Panc1 (cell line): ENCODE measurements at regions not wholly inside any gene's neighbourhood (a gene's known extent, or its start where the extent isn't known, plus 50 kb on each side); places are given as distances from the start of the nearest gene placed in this dataset.

Source experiments
- ATAC-seq: fragments of 200-7000 bp; cut with Tn5 transposase; 2 replicates; pipeline ENCODE4 v1.9.1; 2020; ENCODE audit warnings: mild to moderate bottlenecking, moderate library complexity
- BruUV-seq: library from RNA; stranded (reverse); fragments of 400-500 nt; replicated peaks from 2 replicates; lab custom pipeline; 2021; lab: Mats Ljungman, UMichigan
- CTCF ChIA-PET: fragments of 300-600 bp; sonication (Branson Sonifier 250); formaldehyde crosslinking; loops from one replicate; lab custom pipeline; 2022; ENCODE audit warnings: antibody characterized with exemption; lab: Charles Lee
- POLR2A ChIA-PET: fragments of 300-600 bp; sonication (Branson Sonifier 250); formaldehyde crosslinking; loops from one replicate; lab custom pipeline; 2022; ENCODE audit warnings: antibody characterized with exemption; lab: Charles Lee
- DNase-seq: peaks from one replicate; pipeline ENCODE4 v3.0.0-alpha.2; 2010; ENCODE audit warnings: low read depth, low spot score
- H3K27ac ChIP-seq: 2 replicates; pipeline ENCODE4 v1.5.1; 2011; ENCODE audit warnings: mild to moderate bottlenecking, low read length, inconsistent platforms
- H3K27me3 ChIP-seq: fragments of 200-500 bp; sonication (Bioruptor generic); 2 replicates; pipeline ENCODE4 v1.6.0; 2014; ENCODE audit warnings: low read length, inconsistent platforms; ENCODE audit not compliant: control insufficient read depth, insufficient read depth
- H3K36me3 ChIP-seq: fragments of 200-500 bp; sonication (Bioruptor generic); 2 replicates; pipeline ENCODE4 v1.5.1; 2014; ENCODE audit warnings: inconsistent platforms, mild to moderate bottlenecking, low read length, moderate library complexity; ENCODE audit not compliant: control insufficient read depth, insufficient read depth
- H3K4me1 ChIP-seq: 2 replicates; pipeline ENCODE4 v1.5.1; 2011; ENCODE audit warnings: inconsistent platforms, mild to moderate bottlenecking, low read length, moderate library complexity; ENCODE audit not compliant: control insufficient read depth, insufficient read depth
- H3K4me3 ChIP-seq, 2 experiments: 2 replicates each; pipeline ENCODE4 v1.5.1; 2011 to 2012; ENCODE audit warnings: low read depth in 2 of 2, low read length in 2 of 2, mild to moderate bottlenecking in 2 of 2, inconsistent platforms in 1 of 2, moderate library complexity in 1 of 2
- H3K9me3 ChIP-seq: fragments of 200-500 bp; sonication (Bioruptor generic); 2 replicates; pipeline ENCODE4 v1.5.1; 2014; ENCODE audit warnings: low read depth, mild to moderate bottlenecking, inconsistent platforms, low read length, moderate library complexity; ENCODE audit not compliant: control insufficient read depth, insufficient read depth
- POLR2AphosphoS5 ChIP-seq: IDR thresholded peaks from 2 replicates; pipeline ENCODE4 v1.6.1; 2012; ENCODE audit warnings: mild to moderate bottlenecking, low read depth, low read length, moderate library complexity
- REST ChIP-seq, 2 experiments: IDR thresholded peaks; 2 replicates each; pipeline ENCODE4 v1.6.1; 2011 to 2012; ENCODE audit warnings: low read depth in 2 of 2, control low read depth in 1 of 2, low read length in 1 of 2, mild to moderate bottlenecking in 1 of 2, moderate library complexity in 1 of 2; ENCODE audit not compliant: insufficient read depth in 1 of 2
- SIN3A ChIP-seq: IDR thresholded peaks from 2 replicates; pipeline ENCODE4 v1.6.1; 2012; ENCODE audit warnings: low read depth, mild to moderate bottlenecking, low read length, moderate library complexity, borderline replicate concordance; ENCODE audit not compliant: insufficient read depth
- TCF7L2 ChIP-seq: IDR thresholded peaks from 2 replicates; pipeline ENCODE4 v1.6.1; 2011; ENCODE audit warnings: mild to moderate bottlenecking, low read depth, low read length, inconsistent platforms
- in situ Hi-C: cut with HindIII; loops from 2 replicates; pipeline ENCODE4 v1.10.0; 2016; ENCODE audit warnings: low sequenced_read_pairs, low pct_unique_long_range_greater_than_20kb
- intact Hi-C: fragments of 100-400 bp; cut with micrococcal nuclease; formaldehyde crosslinking; loops from one replicate; pipeline ENCODE4 v1.10.0; 2022; ENCODE audit not compliant: unreplicated experiment
- TF ChIP-seq, protein P1 (sequence below): fragments of 450-650 bp; IDR thresholded peaks from 2 replicates; pipeline ENCODE4 v1.5.1; 2017; ENCODE audit warnings: mild to moderate bottlenecking

DNA sequence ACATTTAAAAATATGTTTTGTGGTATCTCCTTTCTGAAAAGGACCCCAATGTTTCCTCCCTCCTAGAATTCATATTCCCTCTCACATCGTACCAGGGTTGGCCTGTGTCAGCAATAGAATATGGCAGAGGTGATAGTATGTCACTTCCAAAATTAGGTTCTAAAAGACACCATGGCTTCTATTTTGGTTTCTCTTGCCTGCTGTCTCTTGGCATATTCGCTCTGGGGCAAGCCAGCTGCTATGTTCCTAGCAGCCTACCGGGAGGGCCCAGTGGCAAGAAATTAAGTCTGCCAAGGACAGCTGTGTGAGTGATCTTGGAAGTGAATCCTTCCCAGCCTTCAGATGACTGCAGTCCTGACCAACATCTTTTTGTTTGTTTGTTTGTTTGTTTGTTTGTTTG, 92.9 kb upstream of the PPM1J start (continued):
- TF ChIP-seq SIN3A = no peak

GRCh38 chr1:112807117-112807516, 92.0 kb upstream of the PPM1J start:
- no TSS peak for BruUV-seq
- no peak overlapping the region for H3K4me3 ChIP-seq
- in situ Hi-C loops = no loop called here
- H3K27ac ChIP-seq = no peak overlapping the region
- intact Hi-C loops = loop anchor here (10.0 kb wide), 1 partner anchor 238 kb away; no protein-coding TSS in a partner anchor
- H3K9me3 ChIP-seq = no peaks in the 10 kb centered on the region
- no peaks in the 10 kb centered on the region for H3K4me1 ChIP-seq
- ChIA-PET CTCF (interaction anchor here (0.7 kb wide), 2 partner anchors 22 to 77 kb away, joined by 7 read pairs; no protein-coding TSS in a partner anchor), POLR2A (no interaction called here)
- no peak for ATAC-seq
- DNase-seq = no peak
- no peak for TF ChIP-seq TCF7L2
- TF ChIP-seq POLR2AphosphoS5 = no peak
- TF ChIP-seq SIN3A = no peak
- no peak for TF ChIP-seq REST (IDR thresholded peaks at IDR 0.05; ENCODE audit: insufficient read depth in 1 of 2, low read depth in 2 of 2, low read length in 1 of 2)
- TF ChIP-seq, protein P1, sequence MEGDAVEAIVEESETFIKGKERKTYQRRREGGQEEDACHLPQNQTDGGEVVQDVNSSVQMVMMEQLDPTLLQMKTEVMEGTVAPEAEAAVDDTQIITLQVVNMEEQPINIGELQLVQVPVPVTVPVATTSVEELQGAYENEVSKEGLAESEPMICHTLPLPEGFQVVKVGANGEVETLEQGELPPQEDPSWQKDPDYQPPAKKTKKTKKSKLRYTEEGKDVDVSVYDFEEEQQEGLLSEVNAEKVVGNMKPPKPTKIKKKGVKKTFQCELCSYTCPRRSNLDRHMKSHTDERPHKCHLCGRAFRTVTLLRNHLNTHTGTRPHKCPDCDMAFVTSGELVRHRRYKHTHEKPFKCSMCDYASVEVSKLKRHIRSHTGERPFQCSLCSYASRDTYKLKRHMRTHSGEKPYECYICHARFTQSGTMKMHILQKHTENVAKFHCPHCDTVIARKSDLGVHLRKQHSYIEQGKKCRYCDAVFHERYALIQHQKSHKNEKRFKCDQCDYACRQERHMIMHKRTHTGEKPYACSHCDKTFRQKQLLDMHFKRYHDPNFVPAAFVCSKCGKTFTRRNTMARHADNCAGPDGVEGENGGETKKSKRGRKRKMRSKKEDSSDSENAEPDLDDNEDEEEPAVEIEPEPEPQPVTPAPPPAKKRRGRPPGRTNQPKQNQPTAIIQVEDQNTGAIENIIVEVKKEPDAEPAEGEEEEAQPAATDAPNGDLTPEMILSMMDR = no peak
- H3K36me3 ChIP-seq = no peaks in the 10 kb centered on the region
- no peaks in the 10 kb centered on the region for H3K27me3 ChIP-seq

DNA sequence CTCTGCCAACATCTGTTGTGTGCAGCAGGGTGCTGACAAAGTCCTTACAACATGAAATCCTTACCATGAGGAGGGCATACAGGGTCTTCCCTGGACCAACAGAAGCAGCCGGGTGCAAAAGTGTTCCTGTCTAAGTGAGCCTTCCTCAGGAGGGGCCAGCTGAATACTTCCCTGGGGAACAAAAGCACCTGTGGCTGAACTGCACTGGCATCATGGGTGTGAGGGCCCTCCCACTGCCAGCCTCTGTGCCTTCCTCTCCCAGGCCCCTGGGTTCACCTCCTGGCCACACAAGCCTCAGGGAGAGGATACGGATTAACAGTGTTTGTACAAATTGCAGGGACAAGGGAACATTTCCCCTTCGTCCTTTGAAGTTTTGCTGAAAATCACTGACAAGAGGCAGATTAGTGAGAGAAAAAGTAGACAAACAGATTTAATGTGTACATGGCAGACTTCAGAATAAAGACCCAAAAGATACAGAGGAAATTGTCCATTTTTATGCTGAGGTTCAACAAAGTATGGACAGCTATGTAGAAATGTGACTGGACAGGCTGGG, 91.0 kb upstream of the PPM1J start:
- intact Hi-C loops (loop anchor here (10.0 kb wide), 1 partner anchor 239 kb away; no protein-coding TSS in a partner anchor), in situ Hi-C loops (no loop called here)
- H3K27ac ChIP-seq = no peak overlapping the region
- no peaks in the 10 kb centered on the region for H3K27me3 ChIP-seq
- POLR2A ChIA-PET = no interaction called here
- no peaks in the 10 kb centered on the region for H3K4me1 ChIP-seq
- ATAC-seq (no peak), DNase-seq (no peak)
- no peaks in the 10 kb centered on the region for H3K36me3 ChIP-seq
- H3K9me3 ChIP-seq = no peaks in the 10 kb centered on the region
- no TSS peak for BruUV-seq
- TF ChIP-seq POLR2AphosphoS5 (no peak), REST (IDR thresholded peaks at IDR 0.05; ENCODE audit: insufficient read depth in 1 of 2, low read depth in 2 of 2, low read length in 1 of 2) (no peak), TCF7L2 (no peak), SIN3A (no peak)
- TF ChIP-seq, protein P1 = no peak
- H3K4me3 ChIP-seq = no peak overlapping the region
- CTCF ChIA-PET = interaction anchor here (0.6 to 3.3 kb wide), 3 partner anchors 88 to 91 kb away, joined by 6 to 39 read pairs (median 8); partner anchors contain the start of gene PPM1J
